CD14-positive monocyte (primary cell): ENCODE measurements at regions not wholly inside any gene's neighbourhood (a gene's known extent, or its start where the extent isn't known, plus 50 kb on each side); places are given as distances from the start of the nearest gene placed in this dataset.

Source experiments
- DNase-seq, 3 donors: peaks; one replicate each; pipeline ENCODE4 v3.0.0-alpha.2; 2011 to 2022
- H2AFZ ChIP-seq: 2 replicates; pipeline ENCODE4 v1.6.0; 2012; ENCODE audit warnings: mild to moderate bottlenecking, low read depth, low read length, inconsistent platforms; ENCODE audit not compliant: insufficient read depth, poor library complexity, severe bottlenecking
- H3K27ac ChIP-seq, 2 donors: 1 replicate in 1 of 2; 2 replicates in 1 of 2; pipeline ENCODE4 v1.5.1; 2012 to 2013; ENCODE audit warnings: low read length in 2 of 2, control low read depth in 1 of 2, inconsistent platforms in 1 of 2, low read depth in 1 of 2, mild to moderate bottlenecking in 1 of 2
- H3K27me3 ChIP-seq, 2 donors: one replicate each; pipeline versions ENCODE4 v1.6.0 to v1.6.1; 2011 to 2013; ENCODE audit warnings: low read length in 2 of 2; ENCODE audit not compliant: control insufficient read depth in 2 of 2, insufficient read depth in 2 of 2
- H3K36me3 ChIP-seq, 2 donors: replicated peaks in 1 of 2; 1 replicate in 1 of 2; 2 replicates in 1 of 2; pipeline versions ENCODE4 v1.5.1 to v1.6.1; 2012 to 2013; ENCODE audit warnings: low read length in 2 of 2, control low read depth in 1 of 2, inconsistent platforms in 1 of 2, mild to moderate bottlenecking in 1 of 2; ENCODE audit not compliant: insufficient read depth in 2 of 2, control insufficient read depth in 1 of 2
- H3K4me1 ChIP-seq, 2 donors: 1 replicate in 1 of 2; 2 replicates in 1 of 2; pipeline versions ENCODE4 v1.5.1 to v1.6.1; 2012 to 2013; ENCODE audit warnings: low read length in 2 of 2, control low read depth in 1 of 2, inconsistent platforms in 1 of 2, mild to moderate bottlenecking in 1 of 2, moderate library complexity in 1 of 2; ENCODE audit not compliant: insufficient read depth in 2 of 2, control insufficient read depth in 1 of 2
- H3K4me2 ChIP-seq: replicated peaks from 2 replicates; pipeline ENCODE3; 2012; ENCODE audit warnings: low read length, moderate library complexity, mild to moderate bottlenecking; ENCODE audit not compliant: poor library complexity, severe bottlenecking; ENCODE audit errors: extremely low read depth
- H3K4me3 ChIP-seq, 3 experiments: fragments of 200-600 bp in 1 of 3; sonication (generic) in 1 of 3; replicated peaks in 1 of 3; 1 replicate in 2 of 3; 2 replicates in 1 of 3; pipeline ENCODE4 v1.5.1; 2011 to 2013; ENCODE audit warnings: low read length in 3 of 3, mild to moderate bottlenecking in 3 of 3, control low read depth in 2 of 3, low read depth in 2 of 3, inconsistent platforms in 1 of 3, moderate library complexity in 1 of 3
- H3K79me2 ChIP-seq: 2 replicates; pipeline ENCODE4 v1.6.0; 2012; ENCODE audit warnings: mild to moderate bottlenecking, control low read depth, inconsistent platforms, low read length, moderate library complexity; ENCODE audit not compliant: insufficient read depth
- H3K9ac ChIP-seq: 2 replicates; pipeline ENCODE4 v1.6.0; 2017; ENCODE audit warnings: low read length, mild to moderate bottlenecking; ENCODE audit not compliant: insufficient read depth, poor library complexity, severe bottlenecking
- H3K9me3 ChIP-seq, 2 donors: replicated peaks in 1 of 2; 1 replicate in 1 of 2; 2 replicates in 1 of 2; pipeline versions ENCODE4 v1.5.1 to v1.6.1; 2012 to 2013; ENCODE audit warnings: low read length in 2 of 2, control low read depth in 1 of 2; ENCODE audit not compliant: control insufficient read depth in 1 of 2, insufficient read depth in 1 of 2
- H4K20me1 ChIP-seq: 2 replicates; pipeline ENCODE4 v1.6.0; 2012; ENCODE audit warnings: mild to moderate bottlenecking, low read length, control low read depth, moderate library complexity; ENCODE audit not compliant: insufficient read depth
- H3K27ac Mint-ChIP-seq, 7 donors: one replicate each; pipeline ENCODE4 v1.8.0; 2020; ENCODE audit warnings: mild to moderate bottlenecking in 7 of 7, mixed read lengths in 7 of 7, moderate library complexity in 6 of 7, inconsistent platforms in 2 of 7
- H3K27me3 Mint-ChIP-seq, 3 donors: one replicate each; pipeline ENCODE4 v1.8.0; 2021 to 2022; ENCODE audit warnings: low read depth in 3 of 3, mild to moderate bottlenecking in 3 of 3, mixed read lengths in 3 of 3, moderate library complexity in 3 of 3, inconsistent platforms in 1 of 3
- H3K36me3 Mint-ChIP-seq, 2 donors: one replicate each; pipeline ENCODE4 v1.8.0; 2020; ENCODE audit warnings: mixed read lengths in 2 of 2, inconsistent platforms in 1 of 2, mild to moderate bottlenecking in 1 of 2
- H3K4me1 Mint-ChIP-seq: one replicate; pipeline ENCODE4 v1.8.0; 2020; ENCODE audit warnings: mild to moderate bottlenecking, mixed read lengths
- H3K4me3 Mint-ChIP-seq, 2 donors: one replicate each; pipeline ENCODE4 v1.8.0; 2020; ENCODE audit warnings: mild to moderate bottlenecking in 2 of 2, mixed read lengths in 2 of 2, moderate library complexity in 1 of 2
- H3K9me3 Mint-ChIP-seq, 7 donors: one replicate each; pipeline ENCODE4 v1.8.0; 2020 to 2022; ENCODE audit warnings: mixed read lengths in 7 of 7, mild to moderate bottlenecking in 6 of 7, moderate library complexity in 6 of 7, inconsistent platforms in 2 of 7
- WGBS: methylation state at CpG from one replicate; pipeline ENCODE4 v1.1.5; 2013; ENCODE audit warnings: missing lambda C conversion rate; ENCODE audit not compliant: insufficient coverage; 5-methylcytosine and 5-hydroxymethylcytosine counted together
- intact Hi-C, 2 donors: fragments of 100-400 bp; cut with micrococcal nuclease; formaldehyde crosslinking; loops; one replicate each; pipeline versions ENCODE4 v1.15.0 to v1.15.1; 2023
- TF ChIP-seq, protein P1 (sequence below): fragments of 200-600 bp; IDR thresholded peaks from one replicate; pipeline ENCODE4 v1.8.0; 2022; ENCODE audit warnings: antibody characterized with exemption, mild to moderate bottlenecking

- DNase-seq: no peak
- Histone ChIP-seq H3K27ac (no peak overlapping the region), H3K36me3 (no peaks in the 10 kb centered on the region), H4K20me1 (no peaks in the 10 kb centered on the region), H3K9me3 (no peaks in the 10 kb centered on the region), H3K4me1 (no peaks in the 10 kb centered on the region), H3K27me3 (no peaks in the 10 kb centered on the region), H3K4me3 (no peak overlapping the region), H3K4me2 (no peak overlapping the region), H3K79me2 (no peaks in the 10 kb centered on the region), H3K9ac (no peak overlapping the region), H2AFZ (no peak overlapping the region)
- peak overlapping the region in 2 of 7 donors; percentile 28 to 57 for H3K27ac Mint-ChIP-seq
- H3K36me3 Mint-ChIP-seq: no peaks in the 10 kb centered on the region
- H3K4me1 Mint-ChIP-seq: peaks cover 4% of the 10 kb centered on the region
- peaks cover 0 to 7% (median 0%) of the 10 kb centered on the region in 7 donors for H3K9me3 Mint-ChIP-seq
- intact Hi-C loops: no loop called here
- WGBS: 77% methylated on average over 10 of the region's 15 CpGs
- no peak overlapping the region for H3K4me3 Mint-ChIP-seq
- TF ChIP-seq, protein P1, sequence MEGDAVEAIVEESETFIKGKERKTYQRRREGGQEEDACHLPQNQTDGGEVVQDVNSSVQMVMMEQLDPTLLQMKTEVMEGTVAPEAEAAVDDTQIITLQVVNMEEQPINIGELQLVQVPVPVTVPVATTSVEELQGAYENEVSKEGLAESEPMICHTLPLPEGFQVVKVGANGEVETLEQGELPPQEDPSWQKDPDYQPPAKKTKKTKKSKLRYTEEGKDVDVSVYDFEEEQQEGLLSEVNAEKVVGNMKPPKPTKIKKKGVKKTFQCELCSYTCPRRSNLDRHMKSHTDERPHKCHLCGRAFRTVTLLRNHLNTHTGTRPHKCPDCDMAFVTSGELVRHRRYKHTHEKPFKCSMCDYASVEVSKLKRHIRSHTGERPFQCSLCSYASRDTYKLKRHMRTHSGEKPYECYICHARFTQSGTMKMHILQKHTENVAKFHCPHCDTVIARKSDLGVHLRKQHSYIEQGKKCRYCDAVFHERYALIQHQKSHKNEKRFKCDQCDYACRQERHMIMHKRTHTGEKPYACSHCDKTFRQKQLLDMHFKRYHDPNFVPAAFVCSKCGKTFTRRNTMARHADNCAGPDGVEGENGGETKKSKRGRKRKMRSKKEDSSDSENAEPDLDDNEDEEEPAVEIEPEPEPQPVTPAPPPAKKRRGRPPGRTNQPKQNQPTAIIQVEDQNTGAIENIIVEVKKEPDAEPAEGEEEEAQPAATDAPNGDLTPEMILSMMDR: no peak
- peaks cover 6 to 27% (median 7%) of the 10 kb centered on the region in 3 donors for H3K27me3 Mint-ChIP-seq
Observed at GRCh38 chr22:44576311-44577260, 78.6 kb upstream of the RTL6 start.

DNA sequence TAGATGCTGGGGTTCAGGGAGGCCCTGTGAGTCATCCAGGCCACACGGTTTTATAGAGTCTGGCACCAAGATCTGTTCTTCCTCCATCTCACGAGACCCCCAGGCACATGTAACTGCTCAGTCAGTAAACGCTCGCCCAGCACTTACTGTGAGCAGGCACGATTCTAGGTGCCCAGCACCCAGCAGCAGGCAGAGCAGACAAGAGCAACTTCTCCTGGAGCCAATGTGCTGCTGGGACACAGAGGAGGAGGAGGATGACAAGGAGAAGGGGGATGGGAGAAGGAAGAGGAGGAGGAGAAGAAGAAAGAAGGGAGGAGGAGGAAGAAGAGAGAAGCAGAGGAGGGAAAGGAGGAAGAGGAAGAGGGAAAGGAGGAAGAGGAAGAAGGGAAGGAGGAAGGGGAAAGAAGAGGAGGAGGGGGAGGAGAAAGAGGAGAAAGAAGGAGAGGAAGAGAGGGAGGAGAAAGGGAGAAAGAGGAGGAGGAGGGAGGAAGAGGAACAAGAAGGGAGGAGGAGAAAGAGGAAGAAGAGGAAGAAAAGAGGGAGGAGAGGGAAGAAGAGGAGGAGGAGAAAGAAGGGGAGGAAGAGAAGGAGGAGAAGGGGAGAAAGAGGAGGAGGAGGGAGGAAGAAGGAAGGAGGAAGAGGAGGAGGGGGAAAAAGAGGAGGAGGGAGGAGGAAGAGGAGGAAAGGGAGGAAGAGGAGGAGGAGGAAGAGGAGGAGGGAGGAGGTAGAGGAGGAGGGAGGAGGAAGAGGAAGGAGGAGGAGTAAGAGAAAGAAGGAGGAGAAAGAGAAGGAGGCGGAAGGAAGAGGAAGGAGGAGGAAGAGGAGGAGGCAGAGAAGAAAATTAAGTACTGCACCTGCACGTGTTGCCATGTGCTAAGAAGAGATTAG, 77.6 kb upstream of the RTL6 start:
- no peaks in the 10 kb centered on the region for H3K4me1 ChIP-seq
- no peak overlapping the region for H3K9ac ChIP-seq
- H3K79me2 ChIP-seq: no peaks in the 10 kb centered on the region
- H3K27me3 Mint-ChIP-seq: peaks cover 8 to 27% (median 9%) of the 10 kb centered on the region in 3 donors
- H3K36me3 Mint-ChIP-seq: no peaks in the 10 kb centered on the region
- no peak for DNase-seq
- no peaks in the 10 kb centered on the region for H4K20me1 ChIP-seq
- no peak overlapping the region for H3K4me2 ChIP-seq
- H3K4me3 ChIP-seq: no peak overlapping the region
- no peaks in the 10 kb centered on the region for H3K36me3 ChIP-seq
- H3K27ac ChIP-seq: no peak overlapping the region
- H2AFZ ChIP-seq: no peak overlapping the region
- TF ChIP-seq, protein P1: no peak
- WGBS: 62% methylated on average over 6 of the region's 7 CpGs
- no peak overlapping the region for H3K4me3 Mint-ChIP-seq
- H3K27me3 ChIP-seq: no peaks in the 10 kb centered on the region
- peak overlapping the region in 4 of 7 donors; percentile 20 to 70 (median 49) for H3K27ac Mint-ChIP-seq
- intact Hi-C loops: no loop called here
- no peaks in the 10 kb centered on the region for H3K9me3 ChIP-seq
- peaks cover 5% of the 10 kb centered on the region for H3K4me1 Mint-ChIP-seq
- peaks cover 0 to 7% (median 0%) of the 10 kb centered on the region in 7 donors for H3K9me3 Mint-ChIP-seq
